ENCODE measurements at regions not wholly inside any gene's neighbourhood (a gene's known extent, or its start where the extent isn't known, plus 50 kb on each side); places are given as distances from the start of the nearest gene placed in this dataset.

DNA sequence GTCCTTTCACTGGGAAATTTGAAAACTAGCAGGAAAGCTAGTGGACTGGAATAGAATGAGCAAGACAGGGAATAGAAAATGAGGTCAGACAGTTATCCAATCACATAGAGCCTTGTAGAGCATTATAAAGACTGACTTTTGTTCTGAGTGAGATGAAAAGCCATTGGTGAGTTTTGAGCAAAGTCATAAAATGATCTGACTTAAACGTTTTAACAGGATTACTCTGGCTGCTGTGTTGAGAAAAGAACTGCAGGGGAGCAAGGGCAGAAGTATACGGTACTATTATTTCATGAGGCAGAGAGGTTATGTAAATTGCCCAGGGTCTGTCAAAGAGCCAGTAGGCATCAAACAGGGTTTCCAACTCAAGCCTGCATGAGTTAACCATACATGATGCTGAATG is 393.4 kb downstream of the TFEC start:
- no peak for TF ChIP-seq EZH2 (IDR thresholded peaks at IDR 0.05; ENCODE audit: borderline replicate concordance, insufficient read depth, low read length, poor library complexity, severe bottlenecking)
- TF ChIP-seq, protein P1, sequence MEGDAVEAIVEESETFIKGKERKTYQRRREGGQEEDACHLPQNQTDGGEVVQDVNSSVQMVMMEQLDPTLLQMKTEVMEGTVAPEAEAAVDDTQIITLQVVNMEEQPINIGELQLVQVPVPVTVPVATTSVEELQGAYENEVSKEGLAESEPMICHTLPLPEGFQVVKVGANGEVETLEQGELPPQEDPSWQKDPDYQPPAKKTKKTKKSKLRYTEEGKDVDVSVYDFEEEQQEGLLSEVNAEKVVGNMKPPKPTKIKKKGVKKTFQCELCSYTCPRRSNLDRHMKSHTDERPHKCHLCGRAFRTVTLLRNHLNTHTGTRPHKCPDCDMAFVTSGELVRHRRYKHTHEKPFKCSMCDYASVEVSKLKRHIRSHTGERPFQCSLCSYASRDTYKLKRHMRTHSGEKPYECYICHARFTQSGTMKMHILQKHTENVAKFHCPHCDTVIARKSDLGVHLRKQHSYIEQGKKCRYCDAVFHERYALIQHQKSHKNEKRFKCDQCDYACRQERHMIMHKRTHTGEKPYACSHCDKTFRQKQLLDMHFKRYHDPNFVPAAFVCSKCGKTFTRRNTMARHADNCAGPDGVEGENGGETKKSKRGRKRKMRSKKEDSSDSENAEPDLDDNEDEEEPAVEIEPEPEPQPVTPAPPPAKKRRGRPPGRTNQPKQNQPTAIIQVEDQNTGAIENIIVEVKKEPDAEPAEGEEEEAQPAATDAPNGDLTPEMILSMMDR (IDR thresholded peaks at IDR 0.05; ENCODE audit: poor library complexity, severe bottlenecking): no peak
- no peak for TF ChIP-seq POLR2AphosphoS5 (IDR thresholded peaks at IDR 0.05)
- no peak for TF ChIP-seq TAF1 (IDR thresholded peaks at IDR 0.05; ENCODE audit: low read depth)

All from neural cell (in vitro differentiated cells).